ENCODE measurements at regions not wholly inside any gene's neighbourhood (a gene's known extent, or its start where the extent isn't known, plus 50 kb on each side); places are given as distances from the start of the nearest gene placed in this dataset.
A peak's percentile ranks its signal among the peaks of the same experiment; 100 is the strongest.

DNA sequence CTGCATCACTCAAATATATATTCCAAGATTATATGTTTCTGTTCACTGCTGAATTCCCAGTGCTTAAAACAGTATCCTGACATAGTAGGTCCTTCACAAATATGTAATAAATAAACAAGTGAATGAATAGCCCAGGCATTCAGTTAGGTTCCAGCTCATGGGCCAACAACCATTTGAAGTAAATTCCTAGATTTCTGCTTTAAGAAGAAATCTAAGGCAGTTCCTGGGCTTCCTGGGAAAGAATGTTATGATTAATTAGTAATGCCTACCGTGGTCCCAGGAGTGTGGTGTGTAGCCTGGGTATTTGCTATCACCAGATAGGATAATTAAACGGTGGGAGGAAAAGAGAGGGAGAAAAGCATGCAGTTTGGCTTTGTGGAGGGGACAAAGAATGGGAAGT lies 576.8 kb downstream of the SOX6 start:
- no peak for DNase-seq

GRCh38 chr11:15780382-15780781 lies 576.0 kb downstream of the SOX6 start:
- DNase-seq = no peak

GRCh38 chr11:15780837-15781236 lies 575.5 kb downstream of the SOX6 start:
- no peak for DNase-seq

DNA sequence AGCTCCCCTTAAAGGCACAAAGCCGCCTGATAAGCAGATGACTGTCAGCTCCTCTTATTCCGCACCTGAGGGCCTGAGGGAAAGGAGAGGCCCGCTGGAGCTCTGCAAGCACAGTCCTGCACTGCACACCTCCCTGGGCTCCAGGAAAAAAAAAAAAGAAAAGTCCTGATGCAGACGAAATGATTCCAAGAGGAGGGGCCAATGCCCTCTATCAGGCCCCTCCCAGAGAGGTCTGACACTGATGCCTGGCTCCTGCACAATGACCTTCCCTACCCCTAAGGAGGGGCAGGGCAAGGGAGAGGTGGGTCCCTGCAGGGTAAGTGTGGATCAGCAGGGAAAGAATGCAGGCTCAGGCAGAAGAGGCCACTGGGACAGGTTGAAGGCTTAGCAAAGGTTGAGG lies 572.7 kb downstream of the SOX6 start:
- no peak for DNase-seq

DNA sequence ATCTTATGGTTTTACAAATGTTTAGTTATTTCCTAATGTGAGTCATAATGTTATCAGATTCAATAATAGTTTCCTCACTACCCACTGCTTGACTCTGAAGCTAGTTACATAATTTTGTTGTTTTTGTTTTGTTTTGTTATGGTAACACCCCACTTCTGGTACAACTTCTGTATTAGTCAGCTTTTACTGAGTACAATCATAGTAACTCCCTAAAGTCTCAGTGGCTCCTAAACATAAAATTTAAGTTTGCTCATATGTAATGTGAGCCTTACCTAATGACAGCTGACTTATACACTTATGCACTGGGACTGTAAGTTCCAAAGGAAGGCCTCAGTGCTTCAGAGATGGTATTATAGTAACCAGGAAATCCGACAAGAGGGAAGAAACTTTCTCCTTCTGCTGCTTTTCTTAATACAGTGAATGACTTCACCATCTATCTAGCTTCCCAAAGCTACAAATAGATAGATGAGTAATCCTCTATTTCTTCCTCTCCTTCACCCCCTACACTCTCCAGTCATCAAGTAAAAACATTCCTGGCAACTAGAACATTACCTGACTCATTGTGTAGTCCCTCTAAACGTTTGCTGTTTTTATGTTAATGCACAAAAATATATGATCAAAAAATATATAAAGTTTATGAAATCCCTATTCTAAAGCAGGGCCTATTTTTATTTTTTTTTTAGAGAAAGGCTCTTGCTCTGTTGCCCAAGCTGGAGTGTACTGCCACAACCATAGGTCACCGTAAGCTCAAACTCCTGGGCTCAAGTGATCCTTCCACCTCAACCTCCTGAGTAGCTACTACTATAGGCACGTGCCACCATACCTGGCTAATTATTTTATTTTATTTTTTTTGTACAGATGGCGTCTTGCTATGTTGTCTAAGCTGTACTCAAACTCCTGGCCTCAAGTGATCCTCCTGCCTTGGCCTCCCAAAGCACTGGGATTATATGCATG lies 563.0 kb downstream of the SOX6 start:
- DNase-seq = no peak

DNA sequence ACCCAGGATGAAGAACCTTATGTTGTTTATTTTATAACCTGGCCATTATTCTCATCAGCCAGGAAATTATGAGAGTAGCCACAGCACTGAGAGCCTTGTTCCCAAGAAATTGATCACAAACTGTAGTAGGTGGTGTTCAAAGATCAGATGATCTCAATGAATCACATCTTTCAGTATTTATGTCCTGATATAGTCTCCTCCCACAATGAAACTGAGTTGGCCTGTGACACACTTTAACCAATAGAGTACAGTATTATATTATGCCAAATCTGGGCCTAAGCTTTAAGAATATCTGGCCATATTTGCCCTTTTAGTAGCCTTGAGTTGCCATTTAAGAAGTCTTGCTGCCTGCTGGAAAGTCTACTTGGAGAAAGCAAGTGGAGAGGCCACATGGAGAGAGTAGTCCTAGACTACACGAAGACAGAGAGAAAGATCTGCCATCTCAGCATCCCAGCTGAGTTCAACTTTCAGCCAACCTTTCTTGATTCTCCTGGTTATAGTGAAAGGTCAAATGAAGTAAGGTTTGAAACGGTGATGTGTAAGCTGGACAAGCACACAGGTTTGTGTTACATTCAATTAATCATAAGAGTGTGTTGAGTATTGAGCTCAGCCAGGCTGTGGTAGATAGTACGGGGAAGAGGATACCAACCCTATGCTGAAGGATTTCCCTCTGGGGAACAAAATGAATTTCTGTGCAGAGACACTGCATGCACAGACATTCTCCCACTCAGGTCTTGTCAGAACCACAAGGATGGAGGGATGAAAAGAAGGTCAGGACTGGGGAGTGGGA lies 561.8 kb downstream of the SOX6 start:
- no peak for DNase-seq

GRCh38 chr11:15795378-15795777 lies 561.0 kb downstream of the SOX6 start:
- no peak for DNase-seq

DNA sequence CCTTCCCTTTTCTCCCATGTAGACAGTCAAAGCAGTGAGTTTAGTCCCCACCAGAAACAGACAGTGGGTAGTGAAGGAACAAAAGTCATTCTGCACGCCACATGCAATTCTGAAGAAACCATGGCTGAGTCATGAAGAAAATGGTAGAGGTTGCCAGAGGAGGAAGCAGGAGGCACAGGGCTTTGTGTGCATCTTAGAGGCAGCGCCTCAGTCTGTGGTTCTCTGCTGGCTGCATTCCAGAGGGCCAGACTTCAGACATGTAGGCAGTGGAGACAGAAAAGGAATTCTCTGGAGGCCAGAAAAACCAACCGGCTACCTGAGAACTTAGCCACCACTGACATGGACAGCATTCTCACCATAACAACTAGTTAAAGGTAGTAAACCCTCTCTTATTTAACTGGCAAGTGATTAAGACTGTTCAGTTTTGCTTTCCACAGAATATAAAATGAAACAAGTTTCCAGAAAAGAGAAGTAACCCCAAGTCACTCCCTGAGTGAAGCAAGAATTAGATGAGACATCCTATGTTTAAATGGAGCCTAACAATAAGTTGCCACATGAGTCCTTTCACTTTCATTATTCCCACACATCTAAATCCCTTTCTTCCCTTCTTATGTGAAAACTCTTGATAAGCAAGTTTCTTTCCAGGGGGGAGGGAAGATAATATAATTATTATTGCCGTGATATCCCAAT lies 556.1 kb downstream of the SOX6 start:
- DNase-seq = no peak

- DNase-seq = no peak
These were observed 555.2 kb downstream of the SOX6 start for GRCh38 chr11:15801126-15801525.

DNA sequence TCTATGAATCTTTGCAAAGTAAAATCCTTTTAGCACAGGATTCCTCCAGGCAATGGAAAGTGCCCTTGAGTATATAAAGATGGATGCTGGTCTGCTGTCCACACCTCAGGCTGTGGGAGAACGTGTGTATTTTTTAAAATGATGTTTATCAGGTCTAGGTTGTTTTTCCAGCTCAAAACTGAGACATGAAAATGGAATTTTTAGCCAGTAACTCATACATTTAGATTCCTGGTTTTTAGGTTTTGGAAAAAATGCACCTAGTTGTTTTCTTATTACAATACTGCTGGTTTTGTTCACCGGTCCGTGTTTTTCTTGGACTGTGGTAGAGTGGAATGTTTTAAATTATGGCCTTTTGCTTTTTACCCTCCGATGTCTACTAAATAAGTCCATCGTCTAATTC lies 554.7 kb downstream of the SOX6 start:
- DNase-seq = no peak

DNA sequence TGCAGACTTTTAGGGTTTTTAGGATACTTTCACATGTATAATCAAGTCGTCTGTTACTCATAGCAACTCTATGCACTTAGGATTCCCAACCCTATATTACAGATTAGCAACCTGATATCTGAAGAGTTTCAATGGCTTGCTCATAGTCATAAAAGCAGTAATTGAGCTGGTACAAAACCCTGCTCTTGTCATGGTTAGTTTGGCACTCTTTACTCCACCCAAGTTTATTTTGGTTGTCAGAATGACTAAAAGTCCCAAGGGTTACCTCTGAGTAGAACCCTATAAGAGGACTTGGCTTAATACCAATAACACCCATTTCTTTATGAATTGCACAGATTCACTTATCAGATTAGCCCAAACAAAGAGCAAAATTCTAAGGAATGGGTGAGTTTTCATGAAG lies 550.6 kb downstream of the SOX6 start:
- DNase-seq = peak; percentile 60

GRCh38 chr11:15806217-15806616 lies 550.1 kb downstream of the SOX6 start:
- no peak for DNase-seq

DNA sequence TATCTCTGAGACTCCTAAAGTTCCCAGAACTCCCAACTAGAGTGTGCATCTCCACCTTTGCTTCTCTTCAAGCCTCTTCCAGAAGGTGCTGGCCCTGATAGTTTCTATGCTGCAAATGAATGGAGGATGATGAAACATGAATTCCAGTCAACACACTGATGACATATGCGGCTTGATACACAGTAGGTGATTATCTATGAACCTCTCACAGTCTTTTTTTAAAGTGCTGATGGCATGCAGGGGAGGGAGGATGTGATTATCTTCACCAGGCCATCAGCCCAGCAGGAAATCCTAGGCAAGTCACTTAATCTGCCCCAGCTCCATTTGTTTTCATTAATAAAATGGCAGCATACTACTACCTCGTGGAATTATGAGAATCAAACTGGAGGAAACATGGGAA lies 548.5 kb downstream of the SOX6 start:
- DNase-seq = no peak

- DNase-seq = no peak
These were observed 546.3 kb downstream of the SOX6 start for GRCh38 chr11:15810082-15810481.

GRCh38 chr11:15810525-15810924 lies 545.8 kb downstream of the SOX6 start:
- no peak for DNase-seq

GRCh38 chr11:15815246-15816195 lies 540.8 kb downstream of the SOX6 start:
- DNase-seq = no peak

GRCh38 chr11:15816260-15816871 lies 540.0 kb downstream of the SOX6 start:
- no peak for DNase-seq

DNA sequence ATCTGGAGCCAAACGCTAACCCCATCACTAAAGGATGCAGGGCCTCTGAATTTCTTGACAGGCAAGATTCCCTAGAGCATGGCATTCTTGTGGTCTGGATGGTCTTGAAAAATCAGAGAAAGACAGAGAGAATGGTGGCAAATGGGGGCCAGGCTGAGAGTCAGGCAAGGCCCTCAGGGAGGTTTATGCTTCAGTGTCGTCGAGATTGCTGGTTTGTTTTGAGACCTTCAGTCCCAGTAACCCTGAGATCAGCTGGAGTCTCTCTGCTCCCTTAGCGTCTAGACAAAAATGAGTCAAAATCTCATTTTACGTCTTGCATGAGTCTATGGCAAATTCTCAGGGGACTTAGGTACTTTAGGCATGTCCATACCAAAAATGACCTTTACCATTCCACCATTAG lies 539.3 kb downstream of the SOX6 start:
- DNase-seq = no peak

- no peak for DNase-seq
These were observed 538.1 kb downstream of the SOX6 start for GRCh38 chr11:15818132-15818842.

DNA sequence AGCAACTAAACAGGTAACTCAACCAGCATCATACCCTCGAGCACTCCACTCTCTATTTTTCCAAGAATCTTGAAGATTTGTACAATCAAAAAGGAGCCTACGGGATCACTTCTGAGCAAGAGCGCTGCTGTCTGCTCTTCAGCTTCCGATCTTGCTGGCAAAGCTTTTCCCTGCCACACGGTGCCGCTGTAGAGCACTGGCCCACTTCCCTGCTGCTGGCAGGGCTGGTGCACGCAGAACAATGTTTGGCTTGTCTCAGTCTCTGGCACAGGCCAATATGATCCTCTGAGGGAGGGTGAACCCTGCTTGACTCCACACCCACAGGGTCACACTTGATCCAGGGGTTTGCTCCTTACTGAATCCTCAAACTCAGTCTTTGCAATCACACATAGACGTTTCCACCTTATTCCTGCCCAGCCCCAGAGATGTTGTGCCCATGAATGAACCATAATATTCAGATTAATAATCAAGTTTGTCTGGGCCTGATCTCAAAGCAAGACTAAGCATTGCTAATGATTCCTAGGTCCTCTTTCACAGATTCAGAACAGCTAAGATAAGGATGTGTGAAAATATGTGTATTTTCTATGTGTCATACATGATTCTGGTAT lies 536.6 kb downstream of the SOX6 start:
- DNase-seq = peak; percentile 16

DNA sequence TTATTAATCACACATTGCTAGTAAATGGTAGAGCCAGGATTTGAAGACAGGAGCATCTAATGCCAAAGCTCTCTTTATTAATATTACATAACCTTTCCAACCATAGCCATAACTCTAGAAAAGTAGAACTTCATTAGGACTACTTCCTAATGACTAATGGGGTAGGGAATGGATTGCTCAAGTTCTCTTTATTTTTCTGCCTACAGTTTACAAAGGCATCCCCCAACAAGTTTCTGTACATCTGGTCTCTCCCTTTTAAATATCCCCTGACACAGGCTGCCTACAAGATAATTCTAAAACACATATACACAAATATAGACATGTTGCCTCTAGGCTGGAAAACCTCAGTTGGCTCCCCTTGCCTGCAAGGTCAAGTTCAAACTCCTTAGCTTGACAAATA lies 534.9 kb downstream of the SOX6 start:
- DNase-seq = no peak

All from NCI-H1436 (cell line).